ENCODE measurements at regions not wholly inside any gene's neighbourhood (a gene's known extent, or its start where the extent isn't known, plus 50 kb on each side); places are given as distances from the start of the nearest gene placed in this dataset.

GRCh38 chr4:42819863-42820514 lies 72.5 kb upstream of the GRXCR1 start:
- TF ChIP-seq CTCF (conservative IDR thresholded peaks at IDR 0.05; ENCODE audit: low read length): no peak
- TF ChIP-seq EZH2phosphoT487 (IDR thresholded peaks at IDR 0.05; ENCODE audit: borderline replicate concordance): no peak
